Adrenal gland (tissue), 5 donors: ENCODE measurements at regions not wholly inside any gene's neighbourhood (a gene's known extent, or its start where the extent isn't known, plus 50 kb on each side); places are given as distances from the start of the nearest gene placed in this dataset.

Experiments used
- CTCF ChIP-seq, 6 experiments: fragments of 450-650 bp in 4 of 6; fragments of 200-600 bp in 2 of 6; sonication (generic) in 1 of 6; IDR thresholded peaks; 1 replicate in 5 of 6; 2 replicates in 1 of 6; pipeline versions ENCODE4 v1.5.1 to v1.8.0; 2016 to 2021; ENCODE audit warnings: antibody characterized with exemption in 6 of 6, mild to moderate bottlenecking in 2 of 6, moderate library complexity in 1 of 6
- POLR2A ChIP-seq, 2 donors: fragments of 450-650 bp; IDR thresholded peaks; one replicate each; pipeline ENCODE4 v1.6.1; 2017; ENCODE audit warnings: antibody characterized with exemption in 2 of 2, mild to moderate bottlenecking in 2 of 2, moderate library complexity in 1 of 2
- donor health status: DM: no; HTN: no; CAD: no.

- no peak for TF ChIP-seq CTCF (IDR thresholded peaks at IDR 0.05)
- no peak for TF ChIP-seq POLR2A (IDR thresholded peaks at IDR 0.05)
These were observed 187.0 kb downstream of the MREG start for GRCh38 chr2:215826376-215826775.
